HG03521 (cell line): ENCODE measurements at regions not wholly inside any gene's neighbourhood (a gene's known extent, or its start where the extent isn't known, plus 50 kb on each side); places are given as distances from the start of the nearest gene placed in this dataset.
"Not testable (repeated sequence)": the region's sequence is repeated elsewhere in the genome, so short reads cannot be mapped to it uniquely, and the experiment has no call there.

Experiments used
- ATAC-seq: cut with Tn5 transposase; IDR thresholded peaks from one replicate; pipeline ENCODE4 v1.9.1; 2021; ENCODE audit warnings: mild to moderate bottlenecking, moderate library complexity; ENCODE audit not compliant: unreplicated experiment

DNA sequence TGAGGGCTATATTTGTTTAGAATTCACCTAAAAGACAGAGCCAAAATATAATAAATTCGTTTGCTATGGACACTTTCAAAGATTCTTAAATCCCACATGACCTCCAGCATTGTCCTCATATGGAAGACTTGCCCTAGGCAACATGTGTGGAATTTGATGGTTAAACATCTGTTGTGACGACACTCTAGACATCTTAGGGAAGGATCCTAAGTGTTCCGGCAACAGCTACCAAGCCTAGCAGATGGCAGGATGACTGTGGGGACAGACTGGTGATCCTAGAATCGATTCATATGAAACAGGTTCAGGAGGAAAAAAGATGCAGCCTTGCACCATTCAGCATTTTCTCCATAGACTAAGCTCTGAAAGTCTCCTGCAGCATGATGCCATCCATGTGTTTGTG lies 77.6 kb upstream of the BACH2 start:
- ATAC-seq: no peak

DNA sequence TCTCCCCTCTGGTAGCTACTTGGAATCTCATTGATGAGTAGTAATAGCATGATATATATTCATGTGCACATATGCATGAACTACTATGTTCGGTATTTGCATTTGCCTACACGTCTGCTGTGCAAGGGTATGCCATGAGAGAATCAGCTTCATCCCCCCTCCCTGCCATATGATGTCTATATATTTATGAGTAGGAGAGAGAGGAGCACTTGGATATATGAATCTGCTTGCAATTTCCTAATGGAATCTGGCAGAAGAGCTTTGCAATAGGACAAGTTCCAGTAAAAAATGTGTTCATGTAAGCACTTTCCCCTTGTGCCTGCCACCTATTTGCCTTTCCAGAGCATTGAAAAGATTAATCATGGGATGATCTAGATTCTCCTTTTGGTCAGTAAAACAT lies 76.2 kb upstream of the BACH2 start:
- ATAC-seq: no peak

DNA sequence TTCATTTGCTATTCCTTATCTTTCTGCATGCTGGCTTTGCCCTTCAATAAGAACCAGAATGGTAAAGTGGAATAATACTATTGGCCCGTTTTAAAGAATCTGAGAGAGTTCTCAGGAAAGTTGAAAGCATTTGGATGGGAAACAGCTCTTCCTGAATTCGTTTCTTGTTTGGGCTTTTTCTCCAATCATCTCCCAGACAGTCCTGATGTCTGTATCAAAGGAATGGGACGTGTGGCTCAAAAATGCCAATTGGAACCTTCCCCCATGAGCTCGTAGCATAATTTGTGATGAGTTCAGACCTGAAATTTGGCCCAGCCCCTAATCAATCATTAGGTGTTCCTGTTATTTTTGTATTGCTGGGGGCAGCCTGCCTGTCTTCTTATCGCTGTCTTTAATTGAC lies 75.8 kb upstream of the BACH2 start:
- ATAC-seq: no peak

DNA sequence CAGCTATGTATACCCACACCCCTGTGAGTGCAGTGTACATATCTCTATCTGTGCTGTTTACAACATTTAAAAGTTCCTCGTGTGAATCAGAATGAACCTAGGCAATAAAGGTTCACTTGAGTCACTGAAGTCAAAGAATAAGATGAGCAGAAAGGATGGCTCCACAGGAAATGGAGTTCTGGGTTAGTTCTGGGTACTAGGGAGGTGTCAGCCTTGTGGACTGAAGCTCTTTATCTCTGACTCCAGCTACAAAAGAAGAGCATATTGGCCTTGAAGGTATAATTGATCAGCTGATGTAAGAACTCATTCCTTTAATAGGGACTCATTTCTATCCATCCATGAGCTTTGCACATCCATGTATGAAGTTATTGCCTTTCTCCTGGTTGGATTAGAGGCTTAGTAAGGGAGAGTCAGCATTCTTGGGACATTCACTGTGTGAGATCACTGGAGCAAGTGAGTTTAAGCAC lies 73.9 kb upstream of the BACH2 start:
- ATAC-seq: no peak

DNA sequence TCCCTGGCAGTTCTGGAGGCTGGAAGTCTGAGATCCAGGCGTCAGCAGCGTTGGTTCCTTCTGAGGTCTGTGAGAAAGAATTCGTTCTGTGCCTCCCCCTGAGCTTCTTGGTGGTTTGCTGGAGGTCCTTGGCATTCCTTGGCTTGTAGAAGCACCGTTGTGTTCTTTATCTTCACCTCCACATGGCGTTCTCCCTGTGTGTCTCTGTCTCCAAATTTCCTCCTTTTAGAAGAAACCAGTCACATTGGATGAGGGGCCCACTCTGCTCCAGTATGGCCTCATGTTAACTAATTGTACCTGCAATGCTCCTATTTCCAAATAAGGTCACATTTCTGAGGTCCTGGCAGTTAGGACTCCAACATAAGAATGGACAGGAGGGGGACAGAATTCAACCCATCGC lies 73.0 kb upstream of the BACH2 start:
- no peak for ATAC-seq

DNA sequence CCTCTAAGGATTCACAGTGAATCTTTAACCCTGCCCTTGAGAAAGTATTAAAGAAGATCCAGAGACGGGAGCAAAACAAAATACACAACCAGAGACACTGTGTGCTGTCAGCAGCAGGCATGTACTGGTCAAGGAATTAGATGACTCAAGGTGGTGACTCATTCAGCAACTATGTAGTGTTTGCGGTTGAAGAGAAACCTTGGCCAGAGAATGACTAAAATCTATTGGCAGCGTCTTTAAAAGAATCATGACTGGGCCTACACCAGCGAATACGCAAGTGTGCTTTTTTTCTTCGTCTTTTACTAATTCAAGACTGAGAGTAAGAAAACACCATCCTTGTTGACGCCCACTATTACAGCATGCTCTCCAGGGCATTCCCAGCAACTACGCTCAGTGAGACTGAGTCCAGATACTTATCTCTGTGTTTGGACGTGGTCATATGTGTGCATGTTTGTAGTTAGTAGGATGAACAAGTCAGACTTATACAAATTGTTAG lies 72.4 kb upstream of the BACH2 start:
- peak; percentile 100 for ATAC-seq

DNA sequence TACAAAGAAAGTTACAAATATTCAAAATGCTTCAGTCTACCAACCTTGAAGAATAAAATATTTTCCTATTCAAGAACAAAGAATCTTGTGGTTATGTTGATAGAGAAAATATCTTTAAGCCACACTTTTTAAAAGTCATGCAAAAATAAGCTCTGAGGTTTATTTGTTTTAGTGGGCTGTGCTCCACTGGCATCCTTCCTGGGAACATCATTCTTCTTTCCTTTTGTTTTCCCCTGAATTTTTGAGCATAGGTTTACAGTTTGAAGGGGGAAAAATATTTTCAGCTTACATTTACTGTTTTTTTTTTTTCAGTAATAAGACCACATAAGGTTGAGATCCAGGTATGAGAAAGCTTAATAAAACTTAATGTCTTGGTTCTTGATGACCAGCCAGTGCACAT lies 72.0 kb upstream of the BACH2 start:
- no peak for ATAC-seq

DNA sequence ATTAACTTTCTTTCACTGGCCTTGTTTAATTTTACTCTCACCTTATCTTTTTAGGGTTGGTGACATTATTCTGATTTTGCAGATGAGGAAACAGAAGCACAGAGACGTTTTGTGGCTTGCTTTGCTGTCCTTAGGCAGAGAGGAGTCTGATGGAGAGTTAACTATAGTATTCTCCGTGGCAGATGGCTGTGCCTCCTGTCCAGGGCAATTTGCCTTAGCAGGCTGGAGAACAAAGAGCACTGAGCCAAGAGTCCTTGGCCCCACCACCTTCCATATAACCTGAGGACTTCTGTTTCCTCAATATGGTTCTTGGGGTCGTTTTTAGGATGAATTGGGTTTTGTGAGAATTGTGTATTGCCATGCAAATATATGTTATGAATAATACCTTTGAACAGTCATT lies 71.4 kb upstream of the BACH2 start:
- ATAC-seq: no peak

DNA sequence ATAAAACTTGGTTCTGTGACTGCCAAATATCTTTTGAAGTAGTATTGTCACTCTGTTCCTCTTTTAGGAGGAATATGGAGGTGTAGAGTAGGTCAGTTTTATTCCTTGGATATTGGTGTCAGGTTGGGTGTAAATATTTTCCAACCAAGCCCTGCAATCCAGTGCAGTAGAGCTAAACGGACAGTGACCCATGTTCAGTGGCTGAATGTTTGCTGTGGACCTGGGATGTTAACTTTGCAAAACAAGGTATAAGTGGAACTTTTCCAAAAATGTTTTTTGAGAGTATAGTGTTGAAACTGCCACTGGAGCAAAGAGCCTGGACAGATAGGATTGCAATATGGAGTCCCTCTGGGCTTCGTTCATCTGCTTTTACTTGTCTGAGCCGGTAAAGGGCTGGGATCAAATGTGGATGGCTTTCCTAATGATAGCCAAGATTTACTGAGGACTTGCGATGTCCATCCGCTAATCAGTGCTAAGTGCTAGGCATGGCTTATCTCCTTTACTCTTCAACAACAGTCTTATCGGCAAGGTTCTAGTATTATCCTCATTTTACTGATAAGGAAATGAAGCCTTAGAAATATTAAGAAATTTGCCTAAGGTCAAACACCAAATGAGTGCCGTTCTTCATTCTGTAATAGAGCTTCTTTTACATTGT lies 69.0 kb upstream of the BACH2 start:
- ATAC-seq: no peak

DNA sequence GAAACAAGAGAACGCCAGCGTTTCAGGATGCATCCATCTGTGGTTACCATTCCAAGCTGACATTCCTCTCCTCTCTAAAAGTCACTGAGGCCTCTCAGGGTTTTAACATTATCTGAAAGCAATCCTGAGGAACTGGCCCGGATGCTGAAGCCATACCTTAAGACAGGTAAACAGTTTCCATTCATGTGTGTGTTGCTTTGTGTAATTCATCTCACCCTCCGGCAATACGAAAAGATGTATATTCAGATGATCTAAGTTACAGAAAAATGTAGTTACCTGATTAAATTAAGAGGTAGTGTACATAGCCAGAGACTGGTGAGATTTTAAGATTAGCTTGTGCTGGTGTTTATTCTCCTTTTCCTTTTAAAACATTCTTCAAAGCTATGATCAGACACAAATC lies 68.4 kb upstream of the BACH2 start:
- ATAC-seq: no peak

DNA sequence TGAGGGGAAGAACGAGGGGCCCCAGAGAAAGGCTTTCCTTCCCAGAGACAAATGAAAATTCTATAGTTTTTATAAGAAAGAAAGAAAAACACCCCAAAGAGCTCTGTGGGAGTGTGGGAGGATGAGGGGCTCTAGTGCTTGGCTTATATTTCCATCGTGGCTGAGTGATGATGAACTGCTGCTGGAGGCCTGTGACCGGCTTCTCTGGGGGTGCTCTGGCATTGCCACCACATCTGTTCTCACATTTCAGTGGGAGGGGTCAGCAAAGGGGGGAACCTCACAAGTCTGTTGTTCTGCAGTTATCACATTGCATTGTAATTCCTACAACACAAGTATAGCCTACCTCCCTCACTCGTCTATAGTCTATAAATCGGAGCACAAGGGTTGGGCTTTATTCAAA lies 67.6 kb upstream of the BACH2 start:
- no peak for ATAC-seq

DNA sequence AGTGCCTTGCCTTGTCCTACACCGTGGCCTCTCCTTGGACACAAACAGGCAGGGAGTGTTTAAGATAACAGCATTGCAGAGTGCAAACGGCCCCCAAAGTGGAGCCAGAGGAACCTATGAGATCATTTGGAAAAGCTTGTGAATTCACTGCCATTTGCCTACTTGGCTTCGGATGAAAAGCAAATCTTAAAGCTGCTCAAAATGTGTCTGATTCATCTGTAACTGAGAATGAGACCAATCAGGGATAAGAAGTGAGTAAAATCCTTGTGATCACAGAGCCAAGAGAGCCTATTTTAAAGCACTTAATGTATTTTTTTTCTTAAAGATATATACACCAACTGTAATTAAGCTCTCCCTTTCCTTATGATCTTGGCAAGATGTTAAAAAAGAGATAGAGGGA lies 65.7 kb upstream of the BACH2 start:
- ATAC-seq: no peak

DNA sequence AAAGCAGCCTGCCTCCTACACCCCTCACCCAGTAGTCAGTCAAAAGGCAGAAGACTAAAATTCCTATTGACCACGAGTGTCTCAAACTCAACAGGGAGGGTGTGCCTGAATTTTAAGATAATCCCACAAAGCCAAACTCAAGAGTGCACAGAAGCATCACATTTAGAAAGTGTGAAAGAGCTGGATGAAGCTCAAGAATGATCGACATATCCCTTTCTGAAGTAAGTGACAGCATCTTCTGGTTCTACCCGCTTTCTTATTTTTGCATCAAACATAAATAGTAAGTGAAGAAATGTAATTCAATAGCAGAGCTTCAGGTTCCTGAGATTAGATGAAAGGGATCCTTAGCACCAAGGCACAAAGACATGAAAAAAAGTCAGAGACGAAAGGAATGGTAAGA lies 64.5 kb upstream of the BACH2 start:
- no peak for ATAC-seq

DNA sequence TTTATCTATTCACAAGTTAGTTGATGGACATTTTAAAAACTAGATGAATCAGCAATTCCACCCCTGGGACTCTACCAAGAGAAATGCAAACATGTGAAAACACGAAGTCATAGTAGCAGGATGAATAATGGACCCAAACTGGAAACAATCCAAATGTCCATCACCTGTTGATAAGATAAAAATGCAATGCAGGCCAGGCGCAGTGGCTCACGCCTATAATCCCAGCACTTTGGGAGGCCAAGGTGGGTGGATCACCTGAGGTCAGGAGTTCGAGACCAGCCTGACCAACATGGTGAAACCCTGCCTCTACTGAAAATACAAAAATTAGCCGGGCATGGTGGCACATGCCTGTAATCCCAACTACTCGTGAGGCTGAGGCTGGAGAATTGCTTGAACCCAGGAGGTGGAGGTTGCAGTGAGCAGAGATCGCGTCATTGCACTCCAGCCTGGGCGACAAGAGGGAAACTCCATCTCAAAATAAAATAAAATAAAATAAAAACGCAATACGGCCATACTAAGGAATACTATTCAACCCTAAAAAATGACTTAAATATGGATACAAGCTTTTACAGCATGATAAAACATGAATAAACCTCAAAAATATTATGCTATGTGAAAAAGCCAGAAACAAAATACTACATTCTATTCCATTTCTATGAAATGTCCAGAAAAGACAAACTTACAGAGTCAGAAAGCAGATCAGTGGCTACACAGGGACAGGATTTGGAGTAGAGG lies 61.6 kb upstream of the BACH2 start:
- ATAC-seq: not testable (repeated sequence)

DNA sequence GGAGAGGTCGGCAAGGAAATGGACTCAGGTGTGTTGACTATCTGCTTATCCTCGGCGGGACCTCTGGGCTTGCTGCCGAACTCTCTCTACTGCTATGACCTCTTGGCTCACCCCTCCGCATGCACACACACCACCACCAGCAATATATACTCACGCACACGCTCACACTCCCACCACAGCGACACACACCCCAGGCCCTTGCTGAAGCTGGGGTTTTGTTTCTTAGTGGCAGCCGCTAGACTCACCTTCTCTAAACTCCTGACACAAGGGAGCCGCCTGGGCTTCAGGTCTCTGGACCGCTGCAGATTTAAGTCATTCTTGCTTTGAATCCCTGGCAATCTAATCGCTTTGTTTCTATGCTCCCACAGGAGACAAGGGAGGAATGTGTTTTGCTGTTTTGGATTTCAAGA lies 59.4 kb upstream of the BACH2 start:
- no peak for ATAC-seq

DNA sequence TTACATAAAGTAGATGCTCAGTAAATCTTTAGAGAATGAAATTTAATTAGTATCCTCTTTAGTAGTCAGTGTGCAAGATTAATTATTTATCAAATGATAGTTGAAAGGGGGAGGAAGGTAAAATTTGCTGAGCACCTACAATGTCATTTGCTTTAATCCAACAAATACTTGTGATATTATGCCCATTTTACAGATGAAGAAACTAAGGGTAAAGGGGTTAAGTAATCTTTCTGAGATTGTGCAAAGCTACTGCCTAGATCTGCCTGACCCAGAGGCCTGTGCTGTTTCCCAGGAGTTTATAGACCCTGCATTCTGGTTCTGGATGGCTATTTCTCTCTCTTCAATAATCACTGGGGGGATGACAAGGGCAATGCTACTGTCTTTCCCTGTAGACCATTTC lies 58.3 kb upstream of the BACH2 start:
- ATAC-seq: no peak

DNA sequence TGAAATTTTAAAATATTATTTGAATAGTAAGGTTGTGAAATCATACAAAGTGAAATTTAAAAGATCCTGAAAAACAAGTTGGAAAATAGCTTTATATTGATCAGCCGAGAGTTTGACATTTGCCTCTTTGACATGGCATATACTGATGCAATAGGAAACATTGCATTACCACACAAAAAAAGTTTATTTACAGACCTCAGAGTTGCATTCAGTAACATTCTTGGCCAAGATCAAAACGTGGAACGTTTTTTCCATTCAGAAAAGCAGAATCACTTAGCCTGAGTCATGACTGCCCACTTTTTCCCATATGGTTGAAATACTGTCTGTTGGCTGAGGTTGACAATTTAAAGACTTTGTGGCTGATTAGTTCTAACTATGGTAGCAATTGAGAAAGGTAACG lies 55.1 kb upstream of the BACH2 start:
- ATAC-seq: no peak

DNA sequence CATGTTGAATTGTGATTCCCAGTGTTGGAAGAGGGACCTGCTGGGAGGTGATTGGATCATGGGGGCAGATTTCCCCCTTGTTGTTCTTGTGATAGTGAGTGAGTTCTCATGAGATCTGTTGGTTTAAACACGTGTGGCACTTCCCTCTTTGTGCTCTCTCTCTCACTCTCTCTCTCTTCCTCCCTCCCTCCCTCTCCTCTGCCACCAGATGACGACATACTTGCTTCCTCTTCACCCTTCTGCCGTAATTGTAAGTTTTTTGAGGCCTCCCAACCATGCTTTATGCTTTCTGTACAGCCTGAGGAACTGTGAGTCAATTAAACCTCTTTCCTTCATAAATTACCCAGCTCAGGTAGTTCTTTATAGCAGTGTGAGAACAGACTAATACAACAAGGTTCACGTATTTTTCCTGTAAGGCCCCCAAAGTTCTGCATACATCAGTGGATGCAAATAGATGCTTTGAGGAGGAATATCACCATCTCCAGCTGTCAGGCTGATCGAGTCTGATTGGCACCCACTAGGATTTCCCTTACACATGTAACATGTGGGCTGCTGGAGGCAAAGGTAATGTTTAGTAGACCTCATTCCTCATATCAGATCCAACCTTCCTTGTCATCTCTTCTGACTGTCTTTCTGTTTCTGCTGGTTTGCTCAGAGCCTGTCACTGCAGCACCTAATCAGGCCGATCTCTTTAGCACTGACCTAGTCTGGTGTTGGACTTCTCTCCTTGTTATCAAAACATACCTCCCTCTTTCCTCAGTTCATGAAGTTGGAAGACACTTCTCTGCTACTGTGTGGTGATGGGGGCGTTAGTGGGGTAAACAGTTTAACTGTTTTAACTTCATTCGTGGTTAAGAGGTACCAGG lies 54.3 kb upstream of the BACH2 start:
- ATAC-seq: no peak

DNA sequence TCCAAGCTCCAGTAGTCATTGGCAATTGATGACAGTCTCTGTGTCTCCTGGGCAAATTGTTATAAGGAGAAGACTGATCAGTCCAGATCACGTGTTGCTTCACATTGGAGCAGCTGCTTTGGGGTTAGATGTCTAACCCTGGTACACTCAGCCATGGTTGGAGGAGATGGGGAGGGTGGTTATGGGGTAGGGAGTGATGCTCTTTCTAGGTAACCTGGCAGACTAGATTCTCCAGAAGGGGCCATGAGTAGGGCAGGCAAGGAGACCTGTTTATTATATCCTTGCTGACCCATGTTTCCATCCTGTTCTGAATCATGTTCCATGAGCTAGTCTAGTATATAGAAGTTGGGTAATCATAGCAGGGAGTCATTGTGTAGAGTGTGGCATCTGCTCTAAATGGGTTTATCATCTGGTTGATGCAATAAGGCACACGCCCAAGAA lies 50.8 kb upstream of the BACH2 start:
- no peak for ATAC-seq

DNA sequence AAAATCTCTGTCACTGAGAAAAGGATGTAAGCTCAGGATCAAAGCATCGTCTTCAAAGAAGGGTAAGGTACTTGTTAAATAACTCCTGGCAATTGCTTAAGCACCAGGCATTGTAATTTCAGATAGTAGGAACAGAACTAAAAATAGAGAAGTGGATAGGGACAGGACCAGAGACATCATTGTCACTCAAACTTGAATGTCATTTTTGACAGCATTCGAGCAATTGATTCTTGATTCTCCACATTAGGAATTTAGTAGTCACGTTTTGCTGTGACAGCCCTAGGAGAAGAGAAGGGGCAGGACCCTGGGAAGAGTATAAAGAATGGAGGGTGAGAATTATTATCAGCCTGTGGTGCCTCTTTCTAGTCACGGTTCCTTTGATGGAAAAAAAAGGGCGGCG lies 50.1 kb upstream of the BACH2 start:
- no peak for ATAC-seq
